GM19463 (cell line): ENCODE measurements at regions not wholly inside any gene's neighbourhood (a gene's known extent, or its start where the extent isn't known, plus 50 kb on each side); places are given as distances from the start of the nearest gene placed in this dataset.

Source experiments
- ATAC-seq: cut with Tn5 transposase; IDR thresholded peaks from one replicate; pipeline ENCODE4 v1.9.1; 2021; ENCODE audit warnings: mild to moderate bottlenecking, moderate library complexity; ENCODE audit not compliant: unreplicated experiment

DNA sequence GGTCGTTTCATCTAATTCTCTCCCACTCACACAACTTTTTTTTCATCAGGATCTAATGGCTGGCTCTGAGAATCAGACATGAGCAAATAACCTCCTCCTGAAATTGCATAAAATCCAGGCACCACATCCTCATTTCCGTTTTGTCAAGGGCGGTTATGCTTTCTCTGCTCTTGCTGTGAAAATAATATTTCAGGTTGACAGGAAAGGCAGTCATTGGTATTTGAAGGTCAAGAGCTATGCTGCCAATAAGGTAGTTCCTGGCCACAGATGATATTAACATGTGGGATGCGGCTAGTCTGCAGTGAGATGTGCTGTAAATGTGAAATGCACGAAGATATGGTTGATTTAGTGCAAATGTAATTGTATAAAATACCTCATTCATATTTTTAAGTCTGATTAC lies 870.2 kb upstream of the TMEM132C start:
- ATAC-seq, result no peak

- ATAC-seq, result no peak
Measured at GRCh38 chr12:127398016-127398710, 868.8 kb upstream of the TMEM132C start.

DNA sequence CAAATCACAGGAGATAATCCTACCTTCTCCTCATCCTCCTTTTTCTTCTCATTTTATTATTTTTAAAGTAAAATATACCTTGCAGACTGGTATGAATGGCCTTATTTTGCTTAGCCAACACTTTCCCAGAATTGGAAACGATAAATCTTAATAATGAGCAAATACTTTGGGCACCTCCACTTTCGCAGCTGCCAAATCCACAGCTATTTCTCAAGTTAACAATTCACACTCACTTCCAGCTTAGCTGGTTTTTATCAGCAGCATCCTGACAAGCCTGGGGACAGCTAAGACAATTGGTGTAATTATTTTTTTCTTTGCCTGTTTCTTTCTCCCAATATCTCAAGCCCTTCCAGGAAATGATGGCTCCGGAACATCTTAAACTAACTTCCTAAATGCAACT lies 867.5 kb upstream of the TMEM132C start:
- ATAC-seq, result no peak

DNA sequence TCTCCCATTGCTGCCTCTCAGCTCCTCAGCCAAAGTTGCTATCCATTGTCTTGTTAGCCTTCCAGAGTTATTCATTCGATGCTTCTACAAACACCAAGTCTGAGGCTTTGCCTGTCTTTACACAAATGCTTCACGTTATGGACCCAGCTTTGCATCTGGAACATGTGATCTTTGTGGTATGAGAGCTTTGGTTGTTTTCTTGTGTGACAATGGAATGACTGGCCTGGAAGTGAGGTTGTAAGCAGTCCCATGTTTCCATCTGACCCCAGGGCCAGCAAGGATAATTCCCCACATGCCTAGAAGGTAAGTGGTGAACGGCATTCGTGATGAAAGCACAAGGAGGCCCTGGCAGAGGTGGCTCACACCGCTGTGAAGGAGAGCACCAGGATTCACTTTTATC lies 866.7 kb upstream of the TMEM132C start:
- ATAC-seq, result no peak

DNA sequence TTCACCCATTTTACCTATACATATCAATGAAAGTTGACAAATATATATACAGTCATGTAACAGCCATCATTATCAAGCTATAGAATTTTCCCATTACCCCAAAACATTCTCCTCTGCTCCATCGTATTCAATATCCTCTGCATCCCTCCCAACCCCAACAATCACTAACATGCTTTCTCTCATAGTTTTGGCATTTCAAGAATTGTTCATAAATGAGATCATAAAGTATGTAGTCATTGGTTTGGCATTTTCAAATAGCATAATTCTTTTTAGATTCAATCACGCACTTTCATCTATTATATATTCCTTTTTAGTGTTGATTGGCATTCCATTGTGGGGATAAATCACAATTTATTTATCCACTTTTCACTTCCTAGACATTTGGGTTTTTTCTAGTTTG lies 866.0 kb upstream of the TMEM132C start:
- no peak for ATAC-seq

GRCh38 chr12:127401536-127401935 lies 865.4 kb upstream of the TMEM132C start:
- no peak for ATAC-seq

DNA sequence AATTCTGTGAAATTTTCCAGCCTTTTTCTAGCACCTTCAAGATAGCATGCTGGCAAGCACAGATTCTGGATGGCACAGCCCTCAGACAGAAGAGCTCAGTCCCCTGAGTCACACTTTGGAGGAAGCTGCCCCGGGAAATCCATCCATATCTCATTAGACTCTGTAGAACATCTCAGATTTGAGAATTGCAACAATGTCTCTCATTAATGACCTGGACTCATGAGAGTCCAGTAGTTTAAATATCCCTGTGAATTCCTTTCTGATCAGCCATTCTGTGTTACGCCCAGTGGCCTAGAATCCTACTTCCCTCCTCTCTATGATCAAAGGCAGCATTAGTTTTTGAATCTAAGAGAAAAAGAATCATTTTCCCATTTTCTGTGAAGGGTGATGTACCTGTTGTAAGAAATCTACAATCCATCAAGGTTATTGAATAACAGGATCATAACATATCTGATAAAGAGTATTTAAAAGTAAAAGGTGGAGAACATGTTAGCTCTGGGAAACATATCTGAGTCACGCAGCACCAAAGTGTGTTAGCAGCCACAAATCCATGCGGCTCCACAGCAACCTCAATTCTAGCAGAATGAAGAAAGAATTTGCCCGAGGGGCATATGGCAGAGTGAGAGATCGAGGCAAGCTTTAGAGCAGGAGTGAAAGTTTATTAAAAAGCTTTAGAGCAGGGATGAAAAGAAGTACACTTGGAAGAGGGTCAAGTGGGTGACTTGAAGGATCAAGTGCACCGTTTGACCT lies 855.6 kb upstream of the TMEM132C start:
- no peak for ATAC-seq

- no peak for ATAC-seq
Measured at GRCh38 chr12:127411981-127412380, 855.0 kb upstream of the TMEM132C start.

GRCh38 chr12:127412866-127413265 lies 854.1 kb upstream of the TMEM132C start:
- no peak for ATAC-seq

DNA sequence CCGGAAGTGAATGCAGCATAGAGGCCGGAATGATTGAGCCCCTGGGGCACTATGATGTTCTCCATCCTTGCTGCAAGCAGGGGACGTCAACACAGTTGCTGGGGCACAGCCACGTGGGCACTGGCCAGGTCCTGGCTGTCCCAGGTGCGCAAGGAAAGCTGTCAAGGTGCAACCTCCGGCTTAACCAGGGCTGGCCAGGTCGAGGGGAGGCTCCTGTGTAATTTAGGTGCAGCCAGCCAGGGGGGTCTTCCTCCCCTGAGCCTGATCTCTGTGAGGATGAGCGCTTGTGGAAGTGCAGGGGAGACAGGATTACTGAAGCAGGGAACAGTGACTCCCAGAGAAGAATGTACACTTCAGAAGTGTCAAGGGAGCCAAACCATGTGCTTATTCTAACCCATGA lies 852.8 kb upstream of the TMEM132C start:
- no peak for ATAC-seq

- ATAC-seq, result no peak
Measured at GRCh38 chr12:127414636-127415035, 852.3 kb upstream of the TMEM132C start.

GRCh38 chr12:127416796-127417195 lies 850.2 kb upstream of the TMEM132C start:
- no peak for ATAC-seq

DNA sequence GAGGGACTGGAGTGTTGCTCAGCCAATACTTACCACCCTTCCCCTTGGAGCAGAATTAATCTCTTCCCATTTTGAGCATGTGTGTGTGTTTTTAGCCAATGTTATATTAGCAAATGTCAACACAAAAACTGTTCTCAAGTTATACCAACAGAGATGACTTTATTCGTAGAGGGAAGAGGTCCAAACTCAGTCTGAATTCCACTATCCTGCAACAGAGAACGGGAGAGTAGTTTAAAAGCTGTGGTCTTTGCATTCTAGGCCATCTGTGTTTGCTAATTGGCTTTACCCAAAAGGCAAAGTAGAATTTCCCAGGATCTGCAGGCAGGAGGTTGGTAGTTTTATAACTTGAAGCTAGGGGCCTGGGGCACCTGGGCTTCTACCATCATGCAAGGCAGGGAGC lies 847.9 kb upstream of the TMEM132C start:
- no peak for ATAC-seq

- no peak for ATAC-seq
Measured at GRCh38 chr12:127421614-127422013, 845.4 kb upstream of the TMEM132C start.

- ATAC-seq, result no peak
Measured at GRCh38 chr12:127422935-127423566, 843.9 kb upstream of the TMEM132C start.

DNA sequence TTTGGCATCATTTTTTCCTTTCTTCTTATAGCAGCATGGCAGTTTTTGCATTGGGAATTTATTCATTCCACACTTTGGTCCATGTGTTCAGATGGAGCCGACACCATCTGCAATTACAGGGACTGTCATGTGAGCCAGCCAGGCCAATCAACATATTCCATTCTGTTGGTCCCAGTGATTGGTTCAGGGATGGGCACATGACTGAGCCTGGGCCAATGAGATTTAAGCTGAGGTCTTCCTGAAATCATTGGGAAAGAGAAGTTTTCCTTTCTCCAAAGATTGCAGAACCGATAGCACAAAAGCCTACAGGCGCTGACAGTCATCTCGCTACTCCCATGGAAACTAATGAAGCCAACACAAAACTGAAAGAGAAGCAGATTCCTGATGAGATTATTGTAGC lies 841.5 kb upstream of the TMEM132C start:
- no peak for ATAC-seq

- no peak for ATAC-seq
Measured at GRCh38 chr12:127428420-127428819, 838.5 kb upstream of the TMEM132C start.

DNA sequence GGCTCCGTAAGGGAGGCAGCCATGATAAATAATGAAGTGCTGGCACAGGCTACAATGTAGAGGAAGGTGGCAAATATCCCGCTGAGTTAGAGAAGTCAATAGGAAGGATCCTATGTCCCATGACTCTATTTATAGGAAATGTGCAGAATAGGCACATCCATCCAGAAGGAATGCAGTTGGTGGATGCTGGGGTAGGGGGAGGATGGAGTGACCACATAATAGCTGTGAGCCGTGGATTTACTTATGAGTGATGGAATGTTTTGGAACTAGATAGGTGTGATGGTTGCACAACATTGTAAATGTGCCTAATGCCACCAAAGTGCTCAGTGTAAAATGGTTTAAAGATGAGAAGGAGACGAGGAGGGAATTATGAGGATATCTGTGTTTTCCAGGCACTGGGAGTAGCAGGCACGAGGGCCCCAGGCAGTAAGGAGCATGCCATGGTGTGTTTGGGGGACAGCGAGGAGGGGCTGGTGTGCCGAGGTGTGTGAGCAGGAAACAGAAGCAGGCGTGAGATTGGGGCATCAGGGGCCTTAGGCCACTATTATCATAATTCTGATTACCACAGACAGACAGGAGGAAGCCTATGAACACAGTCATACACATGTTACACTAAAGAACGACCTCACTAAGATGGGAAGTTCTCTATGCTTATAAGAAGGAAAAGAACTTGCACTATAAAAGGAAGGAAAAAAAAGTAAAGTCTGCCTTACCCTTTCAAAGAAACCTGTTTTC lies 837.3 kb upstream of the TMEM132C start:
- ATAC-seq, result no peak

GRCh38 chr12:127430401-127430800 lies 836.6 kb upstream of the TMEM132C start:
- no peak for ATAC-seq

GRCh38 chr12:127431177-127431576 lies 835.8 kb upstream of the TMEM132C start:
- no peak for ATAC-seq

GRCh38 chr12:127431594-127431993 lies 835.4 kb upstream of the TMEM132C start:
- ATAC-seq, result no peak
